HG02763 (cell line): ENCODE measurements at regions not wholly inside any gene's neighbourhood (a gene's known extent, or its start where the extent isn't known, plus 50 kb on each side); places are given as distances from the start of the nearest gene placed in this dataset.
"Not testable (repeated sequence)": the region's sequence is repeated elsewhere in the genome, so short reads cannot be mapped to it uniquely, and the experiment has no call there.

Source experiments
- ATAC-seq: cut with Tn5 transposase; IDR thresholded peaks from one replicate; pipeline ENCODE4 v1.9.1; 2021; ENCODE audit warnings: mild to moderate bottlenecking, moderate library complexity; ENCODE audit not compliant: unreplicated experiment

DNA sequence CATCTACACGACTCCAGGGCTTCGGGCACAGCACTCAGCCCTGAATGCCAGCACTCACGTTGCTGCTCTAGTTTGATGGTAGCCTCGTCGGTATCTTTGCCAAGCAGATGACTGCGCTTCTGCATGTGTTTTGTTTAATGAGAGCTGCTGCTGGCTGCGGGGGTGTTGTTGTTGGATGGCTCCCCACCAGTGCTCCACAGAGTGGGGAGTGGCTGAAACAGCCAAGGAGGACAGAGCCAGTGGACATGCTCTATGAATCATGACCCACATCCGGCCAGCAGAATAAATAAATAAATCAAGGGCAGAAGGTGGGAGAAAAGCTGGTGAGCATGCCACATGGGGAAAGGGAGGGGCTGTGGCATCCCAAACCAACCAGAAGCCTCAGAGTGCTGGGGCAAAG lies 131.2 kb upstream of the SOX11 start:
- ATAC-seq, result no peak

DNA sequence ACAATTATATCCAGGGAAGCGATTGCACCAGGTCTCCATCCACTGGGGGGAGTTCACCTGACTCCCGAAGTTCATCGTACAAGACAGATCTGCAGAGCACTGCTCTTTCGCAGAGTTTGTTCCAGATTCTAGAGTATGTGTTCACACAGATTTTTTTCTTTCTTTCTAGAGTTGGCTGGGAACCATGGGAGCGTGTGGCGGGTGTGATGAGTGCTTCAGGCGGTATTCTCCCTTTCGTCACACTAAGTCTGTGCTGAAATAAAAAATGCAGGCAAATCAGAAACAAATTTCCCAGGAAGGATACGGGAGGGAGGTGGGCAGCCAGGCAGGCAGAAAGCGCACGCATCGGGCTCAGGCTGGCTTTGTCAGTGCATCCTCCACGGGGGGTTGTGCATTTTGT lies 129.8 kb upstream of the SOX11 start:
- ATAC-seq, result no peak

DNA sequence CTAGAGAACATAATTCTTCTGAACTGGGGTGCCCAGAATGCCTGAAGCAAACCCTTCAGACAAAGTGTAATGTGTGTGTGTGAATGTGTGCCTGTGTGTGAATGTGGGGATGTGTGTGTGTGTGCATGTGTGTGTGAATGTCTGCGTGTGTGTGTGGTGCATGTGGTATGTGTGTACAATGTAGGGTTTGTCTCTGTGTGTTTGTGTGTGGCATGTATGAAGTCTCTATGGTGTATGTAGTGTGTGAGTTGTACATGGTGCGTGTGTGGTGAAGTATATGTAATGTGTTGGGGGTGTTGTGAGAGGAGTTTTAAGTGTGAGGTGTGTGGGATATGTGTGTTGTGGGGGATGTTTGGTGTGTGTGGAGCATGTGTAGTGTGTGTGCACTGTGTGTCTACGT lies 129.3 kb upstream of the SOX11 start:
- ATAC-seq, result no peak

DNA sequence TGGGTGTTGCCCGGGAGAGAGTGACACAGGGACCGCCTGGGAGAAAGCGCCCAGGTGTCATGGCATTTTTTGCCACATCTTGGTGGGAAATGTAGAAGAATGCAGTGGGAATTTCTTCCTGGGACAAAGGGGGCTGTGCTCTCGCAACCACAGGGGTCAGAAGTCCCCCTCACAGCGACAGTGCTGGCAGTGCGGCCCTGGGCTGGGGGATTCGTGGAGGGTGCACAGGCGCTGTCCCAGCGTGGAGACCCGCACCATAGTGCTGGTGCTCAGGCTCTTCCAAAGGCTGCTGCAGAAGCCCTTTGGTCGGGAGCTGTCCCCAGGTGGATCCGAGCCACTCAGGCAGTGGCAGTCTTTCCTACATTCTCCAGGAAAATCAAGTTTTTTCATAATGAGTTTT lies 128.8 kb upstream of the SOX11 start:
- ATAC-seq, result no peak

DNA sequence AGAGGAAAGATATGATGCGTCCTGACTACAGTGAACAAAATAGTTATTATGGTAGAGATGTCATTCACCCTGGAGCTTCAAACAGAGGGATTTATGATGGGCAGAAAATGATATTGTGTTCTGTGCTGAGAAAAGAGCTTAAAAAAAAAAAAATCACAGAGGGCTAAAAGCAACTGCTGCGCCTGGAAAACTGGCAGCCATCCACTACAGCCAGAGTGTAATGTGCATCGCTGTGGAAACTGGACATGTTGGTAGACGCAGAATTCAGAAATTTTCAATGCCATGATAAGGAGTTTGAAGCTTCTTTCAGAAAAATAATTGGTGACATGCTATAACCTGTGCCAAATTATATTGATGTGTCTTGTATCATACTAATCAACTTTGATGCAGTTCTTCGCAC lies 122.9 kb upstream of the SOX11 start:
- no peak for ATAC-seq

DNA sequence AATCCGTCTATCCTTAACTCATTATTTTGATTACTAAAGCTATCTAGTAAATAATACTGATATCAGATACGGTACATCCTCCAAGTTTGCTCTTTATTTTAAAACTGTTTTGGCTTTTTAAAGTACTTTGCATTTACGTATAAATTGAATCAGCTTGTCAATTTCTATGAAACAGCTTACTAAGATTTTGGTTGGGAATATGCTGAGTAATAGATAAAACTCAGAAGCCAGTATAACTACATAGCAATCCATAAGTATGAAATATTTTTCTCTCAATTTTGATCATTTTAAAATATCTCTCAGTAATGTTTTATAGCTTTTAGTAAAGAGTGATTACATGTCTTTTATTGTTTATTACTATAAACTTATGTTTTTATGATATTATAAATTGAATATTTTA lies 116.2 kb upstream of the SOX11 start:
- no peak for ATAC-seq

DNA sequence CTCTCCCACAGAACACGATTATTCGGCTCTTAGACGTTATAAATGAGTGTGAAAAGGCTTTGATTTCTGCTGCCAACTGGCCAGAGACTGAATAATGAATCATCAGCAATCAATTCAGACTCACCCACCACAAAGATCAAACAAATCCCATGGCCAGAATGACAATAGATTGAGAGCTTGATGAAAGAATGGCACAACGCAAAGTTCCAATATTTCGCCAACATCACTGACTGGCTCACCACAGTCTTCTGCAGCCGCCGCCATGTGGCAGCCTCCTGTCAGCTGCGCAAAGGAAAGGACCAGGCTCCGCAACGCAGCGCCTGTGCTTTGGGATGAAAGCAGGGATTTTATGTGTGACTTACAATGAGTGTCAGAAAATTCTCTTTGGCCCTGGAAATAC lies 104.4 kb upstream of the SOX11 start:
- no peak for ATAC-seq

DNA sequence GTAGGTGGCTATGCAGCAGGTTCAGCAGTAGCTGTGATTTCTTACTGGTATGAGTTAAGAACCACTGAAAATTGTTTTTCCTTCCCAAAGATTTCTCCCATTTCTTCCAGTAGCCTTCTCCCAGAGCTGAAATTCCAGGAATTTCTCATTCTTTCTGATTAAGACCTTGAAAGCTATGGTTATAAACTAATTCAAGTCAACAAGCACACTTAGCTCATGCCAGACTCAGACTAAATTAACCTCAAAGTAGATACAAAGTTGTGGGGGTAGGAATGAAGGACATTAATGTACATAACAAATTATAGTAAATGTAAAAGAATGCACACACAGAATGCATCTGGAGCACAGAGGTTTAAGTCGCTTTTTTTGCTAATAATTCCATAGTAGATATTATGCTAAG lies 103.6 kb upstream of the SOX11 start:
- ATAC-seq, result no peak

DNA sequence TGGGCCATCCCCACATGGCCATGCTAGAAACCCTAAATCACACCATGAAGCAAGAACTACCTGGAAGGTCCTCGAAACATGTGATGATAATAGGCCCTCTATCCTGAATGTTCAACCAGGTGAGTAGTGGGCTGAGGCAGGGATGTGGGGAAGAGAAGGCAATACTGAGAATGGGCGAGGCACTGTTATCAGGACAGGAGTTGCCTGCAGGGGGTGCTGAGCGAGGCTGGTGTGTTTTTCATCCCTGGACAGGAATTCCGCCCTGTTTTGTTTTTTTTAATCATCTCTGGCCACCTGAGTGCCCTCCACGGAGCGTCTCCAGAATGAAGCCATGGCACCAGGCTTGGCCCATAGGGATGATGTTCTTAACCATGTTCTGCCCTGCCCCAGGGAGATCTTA lies 103.0 kb upstream of the SOX11 start:
- no peak for ATAC-seq

DNA sequence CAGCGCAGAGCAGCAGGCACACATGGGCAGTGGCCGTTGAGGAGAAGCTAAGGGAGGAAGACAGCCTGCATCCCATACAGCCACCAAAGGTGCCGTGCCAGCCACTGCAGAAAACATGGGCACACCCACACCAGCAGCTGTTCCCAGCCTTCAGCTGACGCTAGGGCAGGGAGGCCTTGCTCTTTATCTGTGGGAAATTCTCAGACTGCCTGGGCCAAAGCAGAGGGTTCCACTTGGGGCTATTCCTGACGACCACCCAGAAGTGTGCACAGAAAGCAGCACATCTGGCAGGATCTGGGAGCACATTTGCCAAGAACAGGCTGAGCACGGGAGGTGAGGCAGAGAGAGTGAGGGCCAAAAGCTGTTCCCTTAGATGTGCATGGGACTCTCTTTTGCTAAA lies 101.3 kb upstream of the SOX11 start:
- no peak for ATAC-seq

DNA sequence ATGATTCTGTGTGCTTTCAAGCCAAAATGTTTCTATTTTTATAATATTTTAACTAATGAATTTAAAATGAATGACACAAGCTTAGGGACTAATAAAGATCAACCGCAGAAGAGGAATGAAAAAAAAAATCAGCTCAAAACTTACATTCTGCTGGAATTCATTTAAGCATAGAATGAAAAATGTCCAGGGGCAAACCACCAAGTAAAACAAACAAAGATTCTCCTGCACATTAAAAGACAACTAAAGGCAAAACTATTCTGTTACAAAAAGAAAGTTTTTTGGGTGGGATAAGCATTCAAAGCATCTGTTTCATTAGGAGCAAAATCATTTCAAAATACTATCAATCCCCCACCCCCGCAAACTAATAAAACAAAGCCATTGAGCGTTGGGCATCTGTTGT lies 99.3 kb upstream of the SOX11 start:
- no peak for ATAC-seq

DNA sequence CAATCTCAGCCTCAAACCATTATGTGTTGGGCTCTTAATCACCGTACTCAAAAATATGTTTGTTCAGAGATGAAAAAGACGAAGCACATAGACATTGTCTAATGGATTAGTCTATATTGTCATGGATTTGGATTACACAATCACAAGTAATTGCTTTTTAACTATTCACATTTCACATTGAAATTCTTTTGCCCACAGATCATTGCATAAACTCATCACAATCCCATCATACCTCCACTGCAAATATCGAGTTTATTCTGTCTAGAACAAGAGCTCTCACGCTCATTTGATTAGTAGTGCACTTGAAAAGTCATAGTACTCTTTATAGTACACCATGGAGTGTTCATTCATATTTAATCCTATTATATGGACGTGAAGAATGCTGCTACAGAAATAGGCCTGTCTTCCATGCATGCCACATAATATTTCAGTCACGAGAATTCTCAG lies 97.9 kb upstream of the SOX11 start:
- ATAC-seq, result no peak

DNA sequence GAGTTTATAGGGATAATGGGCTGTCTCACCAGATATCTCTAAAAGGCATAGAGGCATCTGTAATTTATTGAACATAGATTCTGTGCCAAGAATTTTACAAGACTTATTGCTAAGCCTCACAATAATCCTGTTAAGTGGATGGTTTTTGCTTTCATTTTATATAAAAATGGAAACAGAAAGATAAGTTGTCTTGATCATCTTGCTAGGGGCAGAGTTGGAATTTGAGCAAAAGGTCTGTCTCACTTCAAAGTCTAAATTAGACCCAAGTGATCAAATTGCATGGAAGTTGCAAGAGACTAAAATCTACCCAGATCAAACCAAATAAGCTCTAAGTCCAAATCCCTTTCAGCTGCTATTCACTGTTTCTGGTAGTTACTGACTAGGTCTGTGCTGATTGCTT lies 95.3 kb upstream of the SOX11 start:
- ATAC-seq, result no peak

DNA sequence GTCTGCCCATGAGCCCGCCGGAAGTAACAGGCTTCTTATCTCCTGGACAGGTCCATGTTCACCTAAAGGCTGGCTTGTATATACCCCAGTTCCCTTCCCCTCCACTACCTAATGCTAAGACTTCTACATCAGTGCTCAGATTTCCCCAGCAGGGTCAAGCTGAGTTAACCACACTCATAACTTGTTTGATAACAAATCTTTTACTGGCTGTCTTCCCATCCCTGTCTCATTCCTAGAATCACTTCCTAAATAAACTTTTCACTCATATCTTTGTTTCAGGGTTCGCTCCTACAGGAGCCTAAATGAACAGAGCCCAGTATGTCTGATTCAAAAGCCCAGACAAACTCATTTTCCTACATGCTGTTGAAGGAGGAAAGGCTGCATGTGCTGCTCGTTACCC lies 94.0 kb upstream of the SOX11 start:
- ATAC-seq, result no peak

DNA sequence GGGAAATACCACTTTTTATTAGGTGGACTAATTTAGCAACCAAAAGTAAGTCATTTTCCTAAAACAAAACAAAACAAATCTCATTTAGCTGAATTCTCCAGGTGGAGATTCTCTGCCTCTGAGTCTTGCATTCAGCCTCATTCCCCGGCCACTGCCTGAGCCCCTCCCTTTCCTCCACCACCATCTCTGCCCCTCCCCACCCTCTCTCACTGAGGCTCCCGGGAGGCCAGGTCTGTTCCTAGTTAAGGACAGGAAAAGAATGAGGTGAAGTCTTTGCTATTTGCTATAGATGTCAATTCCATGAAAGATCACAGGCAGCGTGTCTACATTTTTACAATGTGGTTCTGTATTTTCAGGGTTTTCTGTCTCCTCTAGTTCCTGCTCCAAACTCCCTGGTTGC lies 83.0 kb upstream of the SOX11 start:
- ATAC-seq, result no peak

DNA sequence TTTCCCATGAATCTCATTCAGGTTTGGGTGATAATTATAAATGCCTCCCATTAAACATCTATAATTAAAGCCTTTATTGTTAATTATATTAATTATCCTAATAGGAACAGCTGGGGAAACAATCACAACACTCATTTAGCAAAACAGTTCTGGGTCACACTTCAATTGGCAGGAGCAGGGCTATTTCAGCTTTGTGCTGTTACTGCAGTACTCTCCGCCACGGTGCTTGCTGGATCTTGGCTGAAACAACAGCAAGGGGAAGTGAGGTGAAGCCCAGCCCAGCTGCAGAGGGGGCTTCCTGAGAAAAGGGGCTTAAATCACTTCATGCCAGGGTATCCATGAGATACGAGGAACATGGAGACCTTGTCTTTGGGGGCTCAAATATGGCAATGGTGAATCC lies 79.5 kb upstream of the SOX11 start:
- ATAC-seq, result no peak

DNA sequence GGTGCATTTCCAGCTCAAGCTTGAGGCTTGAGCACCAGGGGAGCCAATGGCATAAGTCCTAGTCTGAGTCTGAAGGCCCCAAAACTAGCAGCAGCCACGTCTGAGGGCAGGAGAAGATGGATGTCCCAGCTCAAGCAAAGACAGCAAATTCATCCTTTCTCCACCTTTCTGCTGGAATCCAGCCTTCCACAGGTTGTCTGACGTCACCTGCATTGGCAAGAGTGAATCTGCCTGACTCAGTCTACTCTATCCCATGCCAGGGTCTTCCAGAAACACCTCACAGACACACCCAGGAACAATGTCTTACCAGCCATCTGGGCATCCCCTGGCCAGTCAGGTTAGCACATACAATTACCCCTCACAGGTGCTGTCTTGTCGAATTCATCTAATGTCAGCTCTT lies 76.2 kb upstream of the SOX11 start:
- ATAC-seq, result no peak

DNA sequence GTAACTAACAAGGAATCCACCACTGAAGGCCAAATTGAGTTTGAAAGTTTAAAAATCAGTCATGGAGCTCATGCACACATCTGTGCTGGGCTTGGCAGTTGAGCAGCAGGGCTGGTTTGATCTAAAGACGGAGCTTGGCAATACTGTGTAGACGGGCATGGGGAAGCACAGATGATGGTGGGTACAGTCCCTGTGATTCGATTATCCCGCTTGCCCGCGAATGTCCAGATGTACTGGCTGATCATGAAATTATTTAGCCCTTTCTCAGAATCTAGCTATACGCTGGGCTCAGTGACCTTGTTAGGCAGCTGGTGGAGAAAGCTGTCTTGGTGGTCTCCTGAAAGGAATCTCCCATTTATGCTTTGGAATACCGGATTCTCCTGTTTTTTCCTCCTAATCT lies 74.8 kb upstream of the SOX11 start:
- no peak for ATAC-seq

DNA sequence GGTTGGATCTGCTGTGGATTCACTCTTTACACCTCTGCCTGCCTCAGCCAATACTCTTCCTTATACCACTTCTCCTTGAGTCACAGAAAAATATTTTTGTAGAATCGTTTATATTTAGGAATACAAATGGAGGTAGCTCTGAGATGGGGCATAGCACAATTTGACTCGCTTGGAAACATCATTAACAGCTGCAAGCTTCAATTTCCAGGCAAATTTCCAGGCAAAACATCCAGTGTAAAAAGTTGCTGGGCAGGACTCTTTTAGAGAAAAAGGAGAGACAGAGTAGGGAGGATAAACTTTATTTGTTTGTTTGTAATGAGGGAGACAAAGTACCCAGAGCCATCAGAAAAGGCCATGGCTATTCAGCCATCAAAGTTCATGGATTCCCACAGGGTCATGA lies 74.4 kb upstream of the SOX11 start:
- ATAC-seq, result no peak

DNA sequence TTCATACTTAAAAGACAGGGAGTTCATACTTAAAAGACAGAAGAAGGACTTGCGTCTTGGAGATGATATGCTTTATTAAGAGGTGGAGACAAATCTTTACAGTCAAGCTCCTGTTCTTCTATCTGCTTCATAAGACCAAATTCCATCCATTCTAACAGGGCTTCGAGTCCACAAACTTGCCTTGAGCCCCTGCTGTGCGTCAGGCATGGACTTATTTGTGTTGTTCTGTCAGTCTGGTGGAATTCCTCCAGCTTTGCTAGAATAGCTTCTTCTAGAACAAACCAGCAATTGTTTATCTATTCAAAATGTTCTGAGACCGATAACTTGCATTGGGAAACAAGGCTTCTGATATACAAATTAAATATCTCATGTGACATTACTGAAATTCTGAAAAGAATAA lies 73.9 kb upstream of the SOX11 start:
- no peak for ATAC-seq

DNA sequence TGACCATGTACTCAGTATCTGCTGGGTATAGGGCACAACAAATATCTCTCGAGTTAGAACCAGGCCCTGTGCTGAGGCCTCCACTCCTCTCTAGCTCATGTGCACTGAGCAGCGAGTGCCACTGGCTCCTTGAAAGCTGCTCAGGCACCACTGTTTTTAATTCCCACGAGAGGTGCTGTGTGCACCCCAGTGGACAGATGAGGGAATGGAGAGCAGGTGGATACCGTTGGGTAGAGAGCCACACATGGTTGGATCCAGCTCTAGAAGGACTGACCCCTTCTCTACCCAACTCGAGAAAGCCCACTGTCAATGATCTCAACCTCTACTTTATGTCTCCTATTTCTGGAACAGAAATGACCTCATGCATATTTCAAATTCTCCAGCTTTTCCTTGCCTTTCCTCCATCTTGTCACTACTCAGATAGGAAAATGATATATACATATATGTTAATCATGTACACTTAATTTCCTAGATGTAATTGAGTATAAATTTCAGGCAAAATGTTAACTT lies 66.6 kb upstream of the SOX11 start:
- ATAC-seq, result not testable (repeated sequence)

DNA sequence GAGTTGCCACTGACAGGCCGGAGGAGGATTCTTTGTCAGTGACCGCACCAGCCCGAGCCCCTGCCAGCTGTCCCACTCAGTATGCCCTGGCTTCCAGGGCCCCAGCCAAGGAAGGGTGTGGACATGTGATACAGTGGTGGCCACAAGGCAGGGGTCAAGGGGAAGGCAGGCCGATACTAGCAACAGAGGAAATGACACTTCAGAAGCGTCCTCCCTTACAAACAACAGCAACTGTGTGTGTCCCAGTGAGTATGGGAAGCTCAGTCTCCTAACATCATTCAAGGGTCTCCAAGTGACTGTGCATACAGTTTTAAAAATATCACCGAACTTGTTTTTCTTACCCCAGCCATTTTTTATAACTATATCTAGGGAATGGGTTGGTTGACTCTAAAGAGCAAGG lies 63.7 kb upstream of the SOX11 start:
- not testable (repeated sequence) for ATAC-seq

DNA sequence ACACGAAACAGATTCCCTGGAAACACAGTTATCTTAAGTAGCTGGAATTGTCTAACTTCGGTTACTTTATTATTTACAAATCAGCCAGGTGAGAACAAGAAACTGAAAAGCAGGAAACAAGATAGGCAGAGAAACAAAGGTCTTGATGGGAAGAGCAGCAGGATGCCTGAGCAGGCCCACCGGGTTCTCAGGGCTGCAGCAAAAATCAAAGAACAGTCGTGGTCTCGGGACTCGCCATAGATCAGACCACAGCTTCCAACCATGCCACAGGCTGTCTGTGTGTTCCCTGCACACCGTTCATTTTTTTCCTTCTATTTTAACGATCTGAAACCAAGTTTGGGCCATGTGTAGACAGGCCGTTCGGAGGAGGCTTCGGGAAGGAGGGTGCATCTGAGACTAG lies 62.7 kb upstream of the SOX11 start:
- not testable (repeated sequence) for ATAC-seq

DNA sequence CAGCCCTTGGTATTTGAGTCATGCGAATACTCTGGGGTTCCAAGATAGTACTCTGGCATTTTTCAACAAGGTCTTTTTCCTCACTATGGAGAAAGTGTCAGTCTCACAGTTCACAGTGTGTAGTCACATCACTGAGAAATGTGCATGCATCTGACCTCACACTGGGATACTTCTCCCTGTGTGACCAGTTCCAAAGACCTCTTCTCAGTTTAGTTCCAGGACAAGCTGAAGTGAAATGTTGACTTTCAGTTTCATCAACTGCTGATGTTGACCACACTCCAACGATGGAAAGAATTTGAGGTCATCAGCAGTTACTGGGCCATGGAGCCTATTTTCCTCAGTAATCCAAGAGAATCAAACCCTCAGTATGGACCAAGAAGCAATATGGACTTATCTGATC lies 55.1 kb upstream of the SOX11 start:
- not testable (repeated sequence) for ATAC-seq
